MM.1S (cell line): ENCODE measurements at regions not wholly inside any gene's neighbourhood (a gene's known extent, or its start where the extent isn't known, plus 50 kb on each side); places are given as distances from the start of the nearest gene placed in this dataset.
A peak's percentile ranks its signal among the peaks of the same experiment; 100 is the strongest.

Experiments
- DNase-seq: peaks from one replicate; pipeline ENCODE4 v3.0.0-alpha.2; 2015
- H2AFZ ChIP-seq: fragments of 300-600 bp; sonication (generic); 2 replicates; pipeline ENCODE4 v1.6.0; 2016; ENCODE audit warnings: antibody characterized with exemption, low read length
- H3F3A ChIP-seq: fragments of 300-600 bp; sonication (generic); 2 replicates; pipeline ENCODE4 v1.6.1; 2016; ENCODE audit warnings: mild to moderate bottlenecking, antibody characterized with exemption, low read length, moderate library complexity, mixed read lengths; ENCODE audit not compliant: insufficient read depth
- H3K27ac ChIP-seq: fragments of 300-600 bp; sonication (generic); 2 replicates; pipeline ENCODE4 v1.5.1; 2016; ENCODE audit warnings: mild to moderate bottlenecking, low read length
- H3K27me3 ChIP-seq: fragments of 300-600 bp; sonication (generic); replicated peaks from 2 replicates; pipeline ENCODE4 v1.6.0; 2016; ENCODE audit warnings: low read length; ENCODE audit not compliant: insufficient read depth
- H3K36me3 ChIP-seq: fragments of 300-600 bp; sonication (generic); replicated peaks from 2 replicates; pipeline ENCODE4 v1.6.1; 2016; ENCODE audit warnings: mild to moderate bottlenecking, low read length, mixed read lengths; ENCODE audit not compliant: insufficient read depth
- H3K4me1 ChIP-seq: fragments of 300-600 bp; sonication (generic); 2 replicates; pipeline ENCODE4 v1.6.1; 2016; ENCODE audit warnings: low read length, mixed read lengths
- H3K4me2 ChIP-seq: fragments of 300-600 bp; sonication (generic); 2 replicates; pipeline ENCODE4 v1.6.0; 2016; ENCODE audit warnings: low read depth, low read length
- H3K4me3 ChIP-seq: fragments of 300-600 bp; sonication (generic); 2 replicates; pipeline ENCODE4 v1.5.1; 2016; ENCODE audit warnings: low read length, mixed read lengths
- H3K79me2 ChIP-seq: fragments of 300-600 bp; sonication (generic); 2 replicates; pipeline ENCODE4 v1.6.1; 2016; ENCODE audit warnings: mixed run types, low read length, mixed read lengths
- H3K9ac ChIP-seq: fragments of 300-600 bp; sonication (generic); 2 replicates; pipeline ENCODE4 v1.6.1; 2016; ENCODE audit warnings: low read length, mixed read lengths
- H3K9me2 ChIP-seq: fragments of 300-600 bp; sonication (generic); replicated peaks from 2 replicates; pipeline ENCODE4 v1.6.1; 2016; ENCODE audit warnings: mild to moderate bottlenecking, low read length, mixed read lengths; ENCODE audit not compliant: insufficient read depth
- H3K9me3 ChIP-seq: fragments of 300-600 bp; sonication (generic); replicated peaks from 2 replicates; pipeline ENCODE4 v1.6.1; 2016; ENCODE audit warnings: mild to moderate bottlenecking, low read length, mixed read lengths; ENCODE audit not compliant: insufficient read depth
- H4K20me1 ChIP-seq: fragments of 300-600 bp; sonication (generic); 2 replicates; pipeline ENCODE4 v1.6.1; 2016; ENCODE audit warnings: mild to moderate bottlenecking, low read length, moderate library complexity, mixed read lengths; ENCODE audit not compliant: insufficient read depth
- EZH2 ChIP-seq: fragments of 300-600 bp; sonication (generic); optimal IDR thresholded peaks from 2 replicates; pipeline ENCODE3; 2017; ENCODE audit warnings: low read depth, mild to moderate bottlenecking, antibody characterized with exemption, low read length, mixed read lengths
- EZH2phosphoT487 ChIP-seq: fragments of 300-600 bp; sonication (generic); IDR thresholded peaks from 2 replicates; pipeline ENCODE4 v1.6.1; 2018; ENCODE audit warnings: antibody characterized with exemption, low read length
- TF ChIP-seq, protein P1 (sequence below): fragments of 300-600 bp; sonication (generic); IDR thresholded peaks from 2 replicates; pipeline ENCODE4 v1.5.1; 2016; ENCODE audit warnings: antibody characterized with exemption, low read length, mixed read lengths

DNA sequence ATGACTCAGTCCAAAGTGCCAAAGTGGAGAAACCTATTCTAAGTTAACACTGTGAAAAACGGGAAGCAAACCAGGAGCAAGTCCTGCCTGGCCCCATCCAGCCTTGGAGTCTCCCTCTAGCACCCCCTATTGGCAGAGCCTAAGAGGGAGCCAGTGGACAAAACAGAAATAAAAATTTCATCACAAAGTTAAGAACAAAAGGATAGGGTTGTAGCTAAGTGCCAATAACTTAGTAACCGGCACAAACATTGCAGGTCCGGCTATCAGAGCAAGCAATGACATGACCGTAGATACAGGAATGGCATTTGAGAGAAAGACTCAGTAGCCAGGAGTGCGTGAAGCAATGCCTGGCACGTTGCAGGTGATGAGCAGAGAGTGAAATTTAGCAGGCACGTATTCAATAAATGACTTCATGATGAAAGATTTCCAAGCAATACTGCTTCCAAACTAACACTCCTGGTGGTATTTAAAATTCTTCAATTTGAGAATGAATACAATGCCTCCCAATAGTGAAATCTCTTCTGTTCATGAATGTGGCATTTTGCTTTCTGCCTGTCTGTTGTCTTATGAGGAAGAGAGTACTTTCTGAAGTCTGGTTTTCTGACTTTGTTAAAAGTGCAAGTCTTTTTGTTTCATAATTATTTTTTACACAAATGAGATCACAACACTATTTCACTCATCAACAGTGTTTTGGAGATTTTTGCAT is 391.0 kb downstream of the OMA1 start:
- Histone ChIP-seq H3F3A (no peaks in the 10 kb centered on the region), H3K27ac (no peak overlapping the region), H3K9me3 (no peaks in the 10 kb centered on the region), H3K36me3 (no peaks in the 10 kb centered on the region), H4K20me1 (no peaks in the 10 kb centered on the region), H3K27me3 (no peaks in the 10 kb centered on the region), H3K4me1 (no peaks in the 10 kb centered on the region), H2AFZ (no peak overlapping the region), H3K4me3 (no peak overlapping the region), H3K4me2 (no peak overlapping the region), H3K9me2 (no peaks in the 10 kb centered on the region), H3K79me2 (no peaks in the 10 kb centered on the region), H3K9ac (no peak overlapping the region)
- TF ChIP-seq, protein P1, sequence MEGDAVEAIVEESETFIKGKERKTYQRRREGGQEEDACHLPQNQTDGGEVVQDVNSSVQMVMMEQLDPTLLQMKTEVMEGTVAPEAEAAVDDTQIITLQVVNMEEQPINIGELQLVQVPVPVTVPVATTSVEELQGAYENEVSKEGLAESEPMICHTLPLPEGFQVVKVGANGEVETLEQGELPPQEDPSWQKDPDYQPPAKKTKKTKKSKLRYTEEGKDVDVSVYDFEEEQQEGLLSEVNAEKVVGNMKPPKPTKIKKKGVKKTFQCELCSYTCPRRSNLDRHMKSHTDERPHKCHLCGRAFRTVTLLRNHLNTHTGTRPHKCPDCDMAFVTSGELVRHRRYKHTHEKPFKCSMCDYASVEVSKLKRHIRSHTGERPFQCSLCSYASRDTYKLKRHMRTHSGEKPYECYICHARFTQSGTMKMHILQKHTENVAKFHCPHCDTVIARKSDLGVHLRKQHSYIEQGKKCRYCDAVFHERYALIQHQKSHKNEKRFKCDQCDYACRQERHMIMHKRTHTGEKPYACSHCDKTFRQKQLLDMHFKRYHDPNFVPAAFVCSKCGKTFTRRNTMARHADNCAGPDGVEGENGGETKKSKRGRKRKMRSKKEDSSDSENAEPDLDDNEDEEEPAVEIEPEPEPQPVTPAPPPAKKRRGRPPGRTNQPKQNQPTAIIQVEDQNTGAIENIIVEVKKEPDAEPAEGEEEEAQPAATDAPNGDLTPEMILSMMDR = peak; percentile 29
- no peak for TF ChIP-seq EZH2
- no peak for DNase-seq

DNA sequence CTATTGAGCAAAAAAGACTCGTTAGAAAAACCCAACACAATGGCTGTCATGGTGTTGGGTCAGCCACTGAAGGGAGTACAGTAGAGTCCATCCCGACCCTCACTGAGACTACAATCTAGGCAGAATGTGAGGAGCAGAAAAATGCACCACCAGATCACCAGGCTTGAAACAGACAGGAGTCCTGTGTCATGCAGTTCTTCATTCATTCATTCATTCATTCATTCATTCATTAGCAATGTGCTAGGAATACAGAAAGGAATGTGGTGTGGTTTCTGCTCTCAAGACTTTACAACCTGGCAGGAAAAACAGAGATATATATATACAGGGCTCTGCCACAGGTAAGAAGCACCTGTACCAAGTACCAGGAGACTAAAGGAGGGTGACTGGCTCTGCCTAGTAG is 392.3 kb downstream of the OMA1 start:
- no peaks in the 10 kb centered on the region for H3K9me2 ChIP-seq
- no peaks in the 10 kb centered on the region for H3K79me2 ChIP-seq
- H3K4me3 ChIP-seq = no peak overlapping the region
- H3K9ac ChIP-seq = no peak overlapping the region
- no peak overlapping the region for H3K4me2 ChIP-seq
- no peaks in the 10 kb centered on the region for H3K4me1 ChIP-seq
- no peaks in the 10 kb centered on the region for H3K27me3 ChIP-seq
- H3K9me3 ChIP-seq = no peaks in the 10 kb centered on the region
- no peaks in the 10 kb centered on the region for H4K20me1 ChIP-seq
- H3K27ac ChIP-seq = no peak overlapping the region
- no peak overlapping the region for H2AFZ ChIP-seq
- no peak for DNase-seq
- H3K36me3 ChIP-seq = no peaks in the 10 kb centered on the region
- TF ChIP-seq, protein P1 = no peak
- no peak for TF ChIP-seq EZH2
- no peak for TF ChIP-seq EZH2phosphoT487
- no peaks in the 10 kb centered on the region for H3F3A ChIP-seq

DNA sequence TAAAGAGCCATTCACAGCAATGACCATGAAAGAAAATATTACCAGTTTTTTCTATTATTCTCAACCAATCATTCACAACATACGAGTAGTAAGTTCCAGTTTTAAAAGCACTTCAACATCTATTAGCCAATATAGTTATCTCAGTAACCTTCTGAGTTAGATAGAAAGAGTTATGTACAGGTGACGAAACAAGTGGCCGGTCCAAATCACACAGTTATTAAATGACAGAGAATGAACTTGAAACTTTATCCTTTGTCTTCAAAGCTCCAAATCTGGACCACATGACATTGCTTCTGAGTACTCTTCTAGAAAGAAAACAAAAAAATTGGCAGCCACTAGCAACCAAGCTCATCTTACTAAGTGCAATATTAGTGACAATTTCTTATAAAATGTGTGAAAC is 393.8 kb downstream of the OMA1 start:
- no peaks in the 10 kb centered on the region for H3K9me2 ChIP-seq
- DNase-seq = no peak
- H3F3A ChIP-seq = no peaks in the 10 kb centered on the region
- H3K4me1 ChIP-seq = no peaks in the 10 kb centered on the region
- H3K9me3 ChIP-seq = no peaks in the 10 kb centered on the region
- H3K27me3 ChIP-seq = no peaks in the 10 kb centered on the region
- no peaks in the 10 kb centered on the region for H3K36me3 ChIP-seq
- no peak overlapping the region for H3K4me3 ChIP-seq
- TF ChIP-seq EZH2phosphoT487 (no peak), EZH2 (no peak)
- TF ChIP-seq, protein P1 = no peak
- no peak overlapping the region for H3K9ac ChIP-seq
- H4K20me1 ChIP-seq = no peaks in the 10 kb centered on the region
- no peak overlapping the region for H2AFZ ChIP-seq
- no peak overlapping the region for H3K4me2 ChIP-seq
- H3K27ac ChIP-seq = no peak overlapping the region
- no peaks in the 10 kb centered on the region for H3K79me2 ChIP-seq
